Activated CD8-positive, alpha-beta T cell treated with anti-CD3 and anti-CD28 coated beads, Interleukin-2, amount 10 ng/mL, durations not matched to agents 7 days and 5 days (primary cell): ENCODE measurements at regions not wholly inside any gene's neighbourhood (a gene's known extent, or its start where the extent isn't known, plus 50 kb on each side); places are given as distances from the start of the nearest gene placed in this dataset.

Source experiments
- ATAC-seq: fragments of 150-1000 bp; cut with Tn5 transposase; one replicate; pipeline ENCODE4 v1.10.0; 2021; ENCODE audit warnings: moderate library complexity
- CTCF ChIA-PET: fragments of 350-600 bp; sonication (Branson Sonifier 250); formaldehyde crosslinking; loops from one replicate; lab custom pipeline; 2021; ENCODE audit warnings: antibody characterized with exemption; lab: Charles Lee
- POLR2A ChIA-PET: fragments of 350-600 bp; sonication (Branson Sonifier 250); formaldehyde crosslinking; loops from one replicate; lab custom pipeline; 2021; ENCODE audit warnings: antibody characterized with exemption; lab: Charles Lee
- DNase-seq: peaks from one replicate; pipeline ENCODE4 v3.0.0-alpha.2; 2020
- H3K27ac Mint-ChIP-seq: one replicate; pipeline ENCODE4 v1.8.0; 2021; ENCODE audit warnings: mild to moderate bottlenecking, mixed read lengths
- H3K27me3 Mint-ChIP-seq: one replicate; pipeline ENCODE4 v1.8.0; 2021; ENCODE audit warnings: low read depth, mixed read lengths
- H3K36me3 Mint-ChIP-seq: one replicate; pipeline ENCODE4 v1.8.0; 2021; ENCODE audit warnings: low read depth, mixed read lengths
- H3K4me1 Mint-ChIP-seq: one replicate; pipeline ENCODE4 v1.8.0; 2021; ENCODE audit warnings: low read depth, mixed read lengths
- H3K4me3 Mint-ChIP-seq: one replicate; pipeline ENCODE4 v1.8.0; 2021; ENCODE audit warnings: mild to moderate bottlenecking, mixed read lengths
- H3K9me3 Mint-ChIP-seq: one replicate; pipeline ENCODE4 v1.8.0; 2022; ENCODE audit warnings: mixed read lengths; ENCODE audit not compliant: insufficient read depth

DNA sequence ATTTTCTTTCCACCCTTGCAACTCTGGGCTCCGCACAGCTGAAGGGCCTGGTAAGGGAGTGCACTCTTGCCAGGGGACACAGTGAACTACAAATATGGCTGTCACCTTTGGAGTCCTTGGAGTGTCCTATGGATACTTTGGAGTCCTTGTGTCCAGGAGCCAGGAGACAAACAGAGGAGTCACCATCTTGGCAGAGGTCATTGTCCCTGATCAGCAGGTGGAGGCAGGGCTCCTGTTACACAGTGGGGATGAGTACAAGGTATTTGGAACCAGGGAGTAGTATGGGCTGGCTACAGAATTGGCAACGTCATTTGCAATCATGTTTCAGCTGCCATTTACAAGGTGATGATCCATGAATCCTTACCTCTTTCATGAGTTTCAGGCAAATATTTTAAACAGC is 132.5 kb downstream of the FAM161A start:
- H3K4me3 Mint-ChIP-seq: no peak overlapping the region
- H3K4me1 Mint-ChIP-seq: no peaks in the 10 kb centered on the region
- ChIA-PET POLR2A (no interaction called here), CTCF (no interaction called here)
- ATAC-seq: no peak
- no peak overlapping the region for H3K27ac Mint-ChIP-seq
- H3K36me3 Mint-ChIP-seq: no peaks in the 10 kb centered on the region
- no peak for DNase-seq
- H3K27me3 Mint-ChIP-seq: no peaks in the 10 kb centered on the region
- peaks cover 4% of the 10 kb centered on the region for H3K9me3 Mint-ChIP-seq

DNA sequence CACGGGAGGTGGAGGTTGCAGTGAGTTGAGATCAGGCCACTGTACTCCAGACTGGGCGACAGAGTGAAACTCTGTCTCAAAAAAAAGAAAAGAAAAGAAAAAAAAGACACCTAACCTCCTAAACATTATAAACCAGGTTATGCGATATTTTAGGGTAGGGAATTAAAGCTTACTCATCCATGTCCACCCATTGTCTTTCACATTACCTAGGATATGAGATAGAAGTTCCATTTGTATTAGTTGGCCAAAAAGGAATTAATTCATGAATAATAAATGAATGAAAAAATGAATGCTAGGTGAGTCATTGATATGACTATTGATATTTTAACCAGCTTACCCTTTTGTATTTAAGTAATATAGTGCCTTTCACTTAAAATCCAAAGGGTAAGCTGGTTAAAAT is 132.9 kb downstream of the FAM161A start:
- Mint-ChIP-seq H3K36me3 (no peaks in the 10 kb centered on the region), H3K4me3 (no peak overlapping the region), H3K27me3 (no peaks in the 10 kb centered on the region), H3K27ac (no peak overlapping the region), H3K9me3 (peaks cover under 1% of the 10 kb centered on the region), H3K4me1 (no peaks in the 10 kb centered on the region)
- CTCF ChIA-PET: no interaction called here
- POLR2A ChIA-PET: no interaction called here
- ATAC-seq: no peak
- DNase-seq: no peak

DNA sequence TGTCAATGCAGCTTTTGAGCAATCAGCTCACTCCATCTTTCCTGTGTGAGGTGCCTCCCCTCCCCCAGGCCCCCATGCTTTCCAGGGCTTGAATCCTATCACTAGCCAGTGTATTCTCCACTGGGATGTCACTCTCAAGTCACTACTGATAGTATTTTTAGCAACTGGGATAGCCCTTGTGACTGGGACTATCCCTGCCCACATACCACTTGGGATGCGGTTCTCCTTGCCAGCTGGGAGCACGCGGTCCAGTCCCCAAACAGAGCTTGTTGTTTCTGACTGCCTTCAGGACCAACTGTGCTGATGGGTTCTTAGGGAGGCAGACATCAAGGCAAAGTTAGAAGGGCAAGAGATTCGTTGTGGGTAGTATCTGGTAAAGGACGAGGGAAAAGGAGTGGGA is 134.9 kb downstream of the FAM161A start:
- Mint-ChIP-seq H3K27ac (no peak overlapping the region), H3K27me3 (no peaks in the 10 kb centered on the region), H3K4me3 (no peak overlapping the region), H3K4me1 (no peaks in the 10 kb centered on the region), H3K36me3 (no peaks in the 10 kb centered on the region), H3K9me3 (no peaks in the 10 kb centered on the region)
- no peak for DNase-seq
- ATAC-seq: no peak
- ChIA-PET POLR2A (no interaction called here), CTCF (no interaction called here)

DNA sequence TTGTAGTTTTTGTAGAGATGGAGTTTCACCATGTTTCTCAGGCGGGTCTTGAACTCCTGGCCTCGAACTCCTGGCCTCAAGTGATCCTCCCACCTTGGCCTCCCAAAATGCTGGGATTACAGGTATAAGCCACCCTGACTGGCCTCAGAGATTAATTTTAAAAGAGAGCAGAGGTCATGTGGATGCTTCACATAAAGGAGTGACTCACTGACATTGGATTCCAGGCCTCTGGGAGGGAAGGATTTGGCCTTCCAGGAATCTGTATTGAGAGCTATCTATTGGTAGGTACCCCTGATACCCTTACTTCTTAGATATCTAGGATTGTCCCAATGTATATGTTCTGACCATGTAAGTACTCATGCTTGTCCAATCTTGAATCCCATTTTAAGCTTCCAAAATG is 138.4 kb downstream of the FAM161A start:
- Mint-ChIP-seq H3K27me3 (no peaks in the 10 kb centered on the region), H3K4me1 (no peaks in the 10 kb centered on the region), H3K4me3 (no peak overlapping the region), H3K9me3 (no peaks in the 10 kb centered on the region), H3K36me3 (no peaks in the 10 kb centered on the region), H3K27ac (no peak overlapping the region)
- no peak for DNase-seq
- POLR2A ChIA-PET: no interaction called here
- ATAC-seq: no peak
- CTCF ChIA-PET: interaction anchor here (0.6 kb wide), 1 partner anchor 78 kb away, joined by 3 read pairs; no protein-coding TSS in a partner anchor

DNA sequence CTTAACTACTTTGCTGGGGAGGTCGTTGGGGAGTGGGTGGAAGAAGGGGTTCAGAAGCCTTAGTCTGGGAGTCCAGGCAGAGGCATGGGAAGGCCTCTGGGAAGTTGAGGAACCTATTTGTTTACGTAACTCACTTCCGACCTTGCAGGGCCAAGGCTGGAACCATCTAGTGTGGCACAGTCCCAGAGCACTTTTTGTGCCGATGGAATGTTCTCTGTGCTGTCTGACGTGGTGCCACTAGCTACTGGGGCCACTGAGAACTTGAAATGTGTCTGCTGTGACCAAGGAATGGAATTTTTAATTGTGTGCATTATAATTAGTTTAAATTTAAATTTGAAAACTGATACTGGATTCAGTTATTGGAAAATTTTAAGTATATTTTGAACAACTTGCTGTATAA is 139.7 kb downstream of the FAM161A start:
- CTCF ChIA-PET: no interaction called here
- Mint-ChIP-seq H3K27ac (no peak overlapping the region), H3K27me3 (no peaks in the 10 kb centered on the region), H3K4me1 (no peaks in the 10 kb centered on the region), H3K9me3 (no peaks in the 10 kb centered on the region), H3K4me3 (no peak overlapping the region), H3K36me3 (no peaks in the 10 kb centered on the region)
- POLR2A ChIA-PET: no interaction called here
- no peak for ATAC-seq
- DNase-seq: no peak

DNA sequence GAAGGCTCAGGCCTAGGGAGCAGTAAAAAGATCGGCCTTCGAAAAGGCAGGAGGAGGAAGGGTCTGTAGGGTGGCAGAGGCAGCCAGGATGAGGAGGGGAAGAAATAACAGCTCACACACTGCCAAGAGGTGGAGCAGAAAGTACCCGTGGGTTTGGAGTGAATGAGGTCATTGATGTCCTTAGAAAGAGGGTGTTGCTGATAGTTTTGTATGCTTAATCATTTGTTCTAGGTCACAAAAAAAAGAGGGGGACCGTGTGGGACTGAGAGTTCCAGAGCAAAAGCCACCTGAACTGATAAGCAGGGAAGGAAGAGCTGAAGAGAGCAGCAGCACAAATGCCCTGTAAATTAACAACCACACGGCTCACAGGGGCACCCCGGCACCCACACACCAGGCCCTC is 140.4 kb downstream of the FAM161A start:
- Mint-ChIP-seq H3K4me1 (no peaks in the 10 kb centered on the region), H3K4me3 (no peak overlapping the region), H3K36me3 (no peaks in the 10 kb centered on the region), H3K27ac (no peak overlapping the region), H3K27me3 (peaks cover 2% of the 10 kb centered on the region), H3K9me3 (no peaks in the 10 kb centered on the region)
- POLR2A ChIA-PET: no interaction called here
- no peak for ATAC-seq
- CTCF ChIA-PET: no interaction called here
- DNase-seq: no peak

DNA sequence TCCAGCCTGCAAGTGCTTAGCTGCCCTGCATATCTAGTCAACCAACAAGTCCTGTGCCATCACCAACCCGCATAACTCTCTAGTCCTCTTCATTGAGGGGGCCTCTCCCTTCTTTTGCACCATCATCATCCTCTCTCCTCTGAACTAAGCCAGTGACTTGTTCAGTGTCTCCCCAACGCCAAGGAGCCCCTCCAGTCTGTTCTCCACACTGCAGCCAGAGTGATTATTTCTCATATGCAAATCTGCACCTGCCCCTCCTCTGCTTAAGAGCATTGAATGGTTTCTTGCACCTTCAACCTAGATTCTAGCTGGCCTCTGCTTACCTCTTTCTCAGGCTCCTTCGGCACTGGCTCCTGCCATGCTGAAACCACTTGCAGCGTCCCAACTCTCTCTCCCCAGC is 141.8 kb downstream of the FAM161A start:
- DNase-seq: no peak
- ChIA-PET POLR2A (no interaction called here), CTCF (no interaction called here)
- Mint-ChIP-seq H3K4me3 (no peak overlapping the region), H3K27me3 (peaks cover 2% of the 10 kb centered on the region), H3K36me3 (no peaks in the 10 kb centered on the region), H3K9me3 (no peaks in the 10 kb centered on the region), H3K27ac (no peak overlapping the region), H3K4me1 (no peaks in the 10 kb centered on the region)
- ATAC-seq: no peak

DNA sequence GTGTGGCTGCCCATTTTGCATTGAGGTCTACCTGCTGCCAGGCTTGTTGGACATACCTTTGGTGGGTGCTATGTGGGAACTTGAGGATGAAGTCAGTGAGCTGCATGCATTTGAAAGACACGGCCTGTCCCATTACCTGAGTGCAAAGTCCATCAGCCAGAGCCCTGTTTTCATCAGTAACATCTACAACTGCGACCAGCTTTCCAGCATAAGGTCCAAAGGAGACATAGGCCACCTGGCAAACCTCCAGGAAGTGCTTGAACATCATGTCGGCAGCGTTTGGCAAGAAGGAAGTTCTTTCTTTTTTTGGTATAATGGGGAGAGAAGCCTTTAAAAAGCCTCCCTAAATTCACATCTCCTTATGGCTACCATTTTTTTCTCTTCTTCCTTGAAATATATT is 143.1 kb downstream of the FAM161A start:
- H3K36me3 Mint-ChIP-seq: no peaks in the 10 kb centered on the region
- no peaks in the 10 kb centered on the region for H3K4me1 Mint-ChIP-seq
- H3K27ac Mint-ChIP-seq: no peak overlapping the region
- POLR2A ChIA-PET: no interaction called here
- DNase-seq (no peak), ATAC-seq (no peak)
- no peaks in the 10 kb centered on the region for H3K9me3 Mint-ChIP-seq
- CTCF ChIA-PET: no interaction called here
- no peak overlapping the region for H3K4me3 Mint-ChIP-seq
- H3K27me3 Mint-ChIP-seq: peaks cover 2% of the 10 kb centered on the region

DNA sequence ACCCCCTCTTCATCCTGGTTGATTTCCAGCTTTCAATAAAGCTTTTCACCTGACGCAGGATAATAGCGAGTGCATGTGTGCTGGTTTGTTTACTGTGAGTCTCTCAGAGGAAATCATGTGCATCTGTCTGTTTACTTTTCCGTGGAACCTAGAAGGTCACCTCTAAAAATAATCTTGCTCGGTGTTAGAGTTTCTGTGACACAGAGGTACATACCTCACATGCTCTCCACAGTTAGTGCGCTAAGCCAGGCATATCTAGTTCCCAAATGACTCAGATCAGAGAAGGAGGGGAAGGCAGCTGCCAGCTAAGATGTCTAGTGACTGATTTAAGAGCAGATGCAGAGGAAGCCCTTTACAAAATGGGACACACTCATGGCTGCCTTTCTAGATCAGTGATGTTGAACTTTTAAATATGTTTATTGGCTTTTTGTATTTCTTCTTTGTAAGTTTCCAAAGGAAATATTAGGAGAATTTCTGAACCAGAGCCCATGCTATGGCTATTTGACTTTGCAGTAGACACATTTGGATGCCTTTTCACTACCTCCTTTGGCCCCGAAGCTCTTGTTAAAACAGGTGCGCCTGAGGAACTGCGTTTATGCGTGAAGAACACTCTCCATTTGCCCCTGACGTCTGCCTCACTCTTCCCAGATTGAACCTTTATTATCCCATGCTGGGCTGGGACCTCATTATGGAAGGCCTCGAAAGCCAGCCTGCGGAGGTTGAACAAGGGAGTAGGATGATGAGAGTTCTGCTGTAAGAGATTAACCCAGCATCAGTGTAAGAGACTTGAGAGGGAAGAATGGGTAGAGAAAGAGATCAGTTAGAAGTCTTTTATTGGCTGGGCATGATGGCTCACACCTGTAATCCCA is 145.6 kb downstream of the FAM161A start:
- POLR2A ChIA-PET: no interaction called here
- no peak for ATAC-seq
- Mint-ChIP-seq H3K4me1 (no peaks in the 10 kb centered on the region), H3K27me3 (peaks cover 2% of the 10 kb centered on the region), H3K9me3 (no peaks in the 10 kb centered on the region), H3K36me3 (no peaks in the 10 kb centered on the region), H3K4me3 (no peak overlapping the region), H3K27ac (no peak overlapping the region)
- CTCF ChIA-PET: interaction anchor here (1.3 kb wide), 1 partner anchor 50 kb away, joined by 3 read pairs; no protein-coding TSS in a partner anchor
- DNase-seq: no peak

DNA sequence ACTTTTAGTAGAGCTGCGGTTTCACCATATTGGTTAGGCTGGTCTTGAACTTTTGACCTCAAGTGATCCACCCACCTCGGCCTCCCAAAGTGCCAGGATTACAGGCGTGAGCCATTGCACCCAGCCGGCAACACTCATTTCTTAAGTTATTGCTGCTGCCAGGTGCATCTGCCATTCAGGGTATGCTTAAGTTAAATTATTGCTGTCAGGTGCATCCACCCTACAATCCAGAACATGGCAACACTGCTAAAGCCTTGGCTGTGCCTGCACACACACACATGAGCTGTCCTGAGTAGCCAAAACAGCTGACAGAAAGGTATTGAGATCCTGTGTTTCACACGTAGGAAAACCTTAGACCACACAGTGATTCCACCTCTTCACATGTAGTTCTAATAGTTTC is 148.2 kb downstream of the FAM161A start:
- ATAC-seq: no peak
- no peak for DNase-seq
- no peaks in the 10 kb centered on the region for H3K36me3 Mint-ChIP-seq
- POLR2A ChIA-PET: no interaction called here
- CTCF ChIA-PET: no interaction called here
- H3K27ac Mint-ChIP-seq: no peak overlapping the region
- peaks cover 2% of the 10 kb centered on the region for H3K27me3 Mint-ChIP-seq
- H3K4me1 Mint-ChIP-seq: no peaks in the 10 kb centered on the region
- no peak overlapping the region for H3K4me3 Mint-ChIP-seq
- H3K9me3 Mint-ChIP-seq: no peaks in the 10 kb centered on the region

DNA sequence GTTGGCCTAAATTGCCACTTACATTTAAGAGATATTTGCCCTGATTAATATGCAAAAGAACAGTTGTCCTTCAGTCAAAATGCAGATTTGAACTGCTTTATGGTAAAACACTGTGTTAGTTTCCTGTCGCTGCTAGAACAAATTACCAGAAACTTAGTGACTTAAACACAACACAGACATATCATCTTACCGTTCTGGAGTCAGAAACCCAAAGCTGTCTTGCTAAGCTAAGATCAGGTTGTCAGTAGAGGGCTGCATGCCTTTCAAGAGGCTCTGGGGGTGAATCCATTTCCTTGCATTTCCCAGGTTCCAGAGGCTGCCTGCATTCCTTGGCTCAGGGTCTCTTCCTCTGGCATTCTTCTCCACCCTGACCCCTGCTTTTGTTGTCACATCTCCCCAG is 149.5 kb downstream of the FAM161A start:
- Mint-ChIP-seq H3K27ac (no peak overlapping the region), H3K4me1 (no peaks in the 10 kb centered on the region), H3K9me3 (no peaks in the 10 kb centered on the region), H3K27me3 (peaks cover 2% of the 10 kb centered on the region), H3K36me3 (no peaks in the 10 kb centered on the region), H3K4me3 (no peak overlapping the region)
- DNase-seq (no peak), ATAC-seq (no peak)
- CTCF ChIA-PET: no interaction called here
- POLR2A ChIA-PET: no interaction called here

DNA sequence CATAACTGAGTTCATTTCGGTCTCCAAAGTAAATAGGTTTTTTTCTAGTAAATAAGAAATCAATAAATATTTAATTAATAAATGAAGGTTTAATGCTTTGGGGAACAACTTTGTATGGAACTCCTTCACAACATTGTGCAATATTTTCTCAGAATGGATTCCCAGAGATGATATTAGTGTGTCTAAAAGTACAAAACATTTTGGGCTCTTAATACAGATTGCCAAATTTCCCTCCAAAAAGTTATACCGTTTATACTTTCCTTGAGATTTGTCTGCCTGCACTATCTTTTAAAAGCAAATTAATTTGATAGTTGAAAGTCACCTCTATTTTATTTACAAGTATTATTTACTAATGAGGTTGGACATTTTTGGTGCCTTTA is 151.8 kb downstream of the FAM161A start:
- no peaks in the 10 kb centered on the region for H3K36me3 Mint-ChIP-seq
- H3K4me3 Mint-ChIP-seq: no peak overlapping the region
- no peak overlapping the region for H3K27ac Mint-ChIP-seq
- ChIA-PET POLR2A (no interaction called here), CTCF (interaction anchor here (0.7 kb wide), 1 partner anchor 27 kb away, joined by 3 read pairs; no protein-coding TSS in a partner anchor)
- DNase-seq (no peak), ATAC-seq (no peak)
- H3K27me3 Mint-ChIP-seq: peaks cover 2% of the 10 kb centered on the region
- no peaks in the 10 kb centered on the region for H3K9me3 Mint-ChIP-seq
- H3K4me1 Mint-ChIP-seq: no peaks in the 10 kb centered on the region

DNA sequence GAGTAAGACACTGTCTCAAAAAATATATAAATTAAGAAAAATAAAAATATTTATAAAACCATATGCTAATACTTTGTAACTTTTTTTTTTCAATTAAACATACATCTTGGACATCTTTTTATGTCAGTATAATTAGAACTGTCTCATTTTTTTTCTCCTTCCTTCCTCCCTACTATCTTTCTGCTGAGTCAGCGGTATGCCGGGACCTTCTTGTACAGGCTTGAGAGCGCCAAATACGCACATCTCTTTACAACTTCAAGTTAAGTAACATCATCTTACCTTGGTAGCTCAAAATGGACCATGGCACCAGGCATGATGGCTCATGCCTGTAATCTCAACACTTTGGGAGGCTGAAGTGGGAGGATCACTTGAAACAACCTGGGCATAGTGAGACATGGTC is 153.4 kb downstream of the FAM161A start:
- Mint-ChIP-seq H3K36me3 (no peaks in the 10 kb centered on the region), H3K4me3 (no peak overlapping the region), H3K9me3 (no peaks in the 10 kb centered on the region), H3K27me3 (peaks cover 2% of the 10 kb centered on the region), H3K4me1 (no peaks in the 10 kb centered on the region), H3K27ac (no peak overlapping the region)
- ChIA-PET CTCF (no interaction called here), POLR2A (no interaction called here)
- no peak for ATAC-seq
- DNase-seq: no peak
